A673 (cell line): ENCODE measurements at regions not wholly inside any gene's neighbourhood (a gene's known extent, or its start where the extent isn't known, plus 50 kb on each side); places are given as distances from the start of the nearest gene placed in this dataset.

Experiments used
- BruUV-seq: library from RNA; stranded (reverse); fragments of 400-500 nt; replicated peaks from 2 replicates; lab custom pipeline; 2021; lab: Mats Ljungman, UMichigan
- CTCF ChIA-PET: fragments of 300-600 bp; sonication (Branson Sonifier 250); formaldehyde crosslinking; loops from one replicate; lab custom pipeline; 2022; ENCODE audit warnings: antibody characterized with exemption; lab: Charles Lee
- POLR2A ChIA-PET: fragments of 300-600 bp; sonication (Branson Sonifier 250); formaldehyde crosslinking; loops from one replicate; lab custom pipeline; 2022; ENCODE audit warnings: antibody characterized with exemption; ENCODE audit not compliant: low non-redundant PET; lab: Charles Lee
- DNase-seq: peaks from one replicate; pipeline ENCODE4 v3.0.0-alpha.2; 2015; ENCODE audit warnings: low spot score
- H3K27ac ChIP-seq: fragments of 200-600 bp; sonication (generic); 2 replicates; pipeline ENCODE4 v1.5.1; 2016; ENCODE audit warnings: mixed run types, low read depth, mild to moderate bottlenecking, mixed read lengths, antibody characterized with exemption, low read length; ENCODE audit not compliant: poor library complexity, severe bottlenecking
- H3K27me3 ChIP-seq: fragments of 200-600 bp; sonication (generic); replicated peaks from 2 replicates; pipeline ENCODE4 v1.6.1; 2017; ENCODE audit warnings: mixed run types, low read depth, mild to moderate bottlenecking, mixed read lengths, antibody characterized with exemption, low read length; ENCODE audit not compliant: insufficient read depth, poor library complexity
- H3K36me3 ChIP-seq: fragments of 200-600 bp; sonication (generic); 2 replicates; pipeline ENCODE4 v1.6.1; 2016; ENCODE audit warnings: mixed run types, mild to moderate bottlenecking, mixed read lengths, antibody characterized with exemption, low read length; ENCODE audit not compliant: insufficient read depth, poor library complexity, severe bottlenecking
- H3K4me1 ChIP-seq: fragments of 200-600 bp; sonication (generic); 2 replicates; pipeline ENCODE4 v1.6.1; 2017; ENCODE audit warnings: mixed run types, mild to moderate bottlenecking, mixed read lengths, antibody characterized with exemption, low read length; ENCODE audit not compliant: insufficient read depth, poor library complexity, severe bottlenecking
- H3K4me3 ChIP-seq: fragments of 200-600 bp; sonication (generic); 2 replicates; pipeline ENCODE4 v1.5.1; 2016; ENCODE audit warnings: low read depth, mixed run types, mild to moderate bottlenecking, mixed read lengths, low read length; ENCODE audit not compliant: poor library complexity, severe bottlenecking
- H3K9me3 ChIP-seq: fragments of 200-600 bp; sonication (generic); 2 replicates; pipeline ENCODE4 v1.6.1; 2016; ENCODE audit warnings: mixed run types, low read depth, mild to moderate bottlenecking, mixed read lengths, antibody characterized with exemption, low read length; ENCODE audit not compliant: poor library complexity, severe bottlenecking
- CTCF ChIP-seq: fragments of 300-800, 200-600 bp; sonication (generic); conservative IDR thresholded peaks from 2 replicates; pipeline ENCODE4 v1.5.1; 2017; ENCODE audit warnings: low read depth, mild to moderate bottlenecking, antibody characterized with exemption, low read length, moderate library complexity, mixed read lengths
- EZH2 ChIP-seq: fragments of 200-600 bp; sonication (generic); IDR thresholded peaks from 2 replicates; pipeline ENCODE4 v1.6.1; 2017; ENCODE audit warnings: borderline replicate concordance, low read depth, mild to moderate bottlenecking, mixed read lengths, antibody characterized with exemption, low read length; ENCODE audit not compliant: poor library complexity, severe bottlenecking
- intact Hi-C: fragments of 100-400 bp; cut with micrococcal nuclease; formaldehyde crosslinking; loops from one replicate; pipeline ENCODE4 v1.10.0; 2022; ENCODE audit not compliant: unreplicated experiment

DNA sequence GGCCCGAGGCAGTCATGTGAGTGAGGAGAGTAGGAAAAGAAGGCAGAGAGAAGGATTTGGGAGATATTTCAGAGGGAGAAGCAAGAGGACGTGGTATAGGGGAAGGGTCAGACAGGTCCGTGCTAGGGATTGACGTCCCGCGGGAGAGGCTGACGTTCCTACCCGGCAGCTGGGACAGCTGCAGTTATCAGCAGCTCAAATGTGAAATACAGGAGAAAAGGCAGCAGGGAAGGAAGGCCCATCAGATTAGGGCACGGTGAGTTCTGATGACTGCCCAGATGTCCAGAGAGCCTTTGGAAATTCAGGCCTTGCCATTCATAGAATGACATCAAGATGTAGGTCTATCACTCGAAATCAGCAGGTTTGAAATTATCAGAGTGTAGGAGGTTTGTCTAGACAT is 88.4 kb downstream of the IRS2 start:
- Histone ChIP-seq H3K4me1 (peaks cover 22% of the 10 kb centered on the region), H3K9me3 (no peaks in the 10 kb centered on the region), H3K27ac (no peak overlapping the region), H3K4me3 (no peak overlapping the region), H3K27me3 (no peaks in the 10 kb centered on the region), H3K36me3 (no peaks in the 10 kb centered on the region)
- TF ChIP-seq CTCF (no peak), EZH2 (no peak)
- no peak for DNase-seq
- ChIA-PET CTCF (no interaction called here), POLR2A (no interaction called here)
- no TSS peak for BruUV-seq
- intact Hi-C loops, result no loop called here

DNA sequence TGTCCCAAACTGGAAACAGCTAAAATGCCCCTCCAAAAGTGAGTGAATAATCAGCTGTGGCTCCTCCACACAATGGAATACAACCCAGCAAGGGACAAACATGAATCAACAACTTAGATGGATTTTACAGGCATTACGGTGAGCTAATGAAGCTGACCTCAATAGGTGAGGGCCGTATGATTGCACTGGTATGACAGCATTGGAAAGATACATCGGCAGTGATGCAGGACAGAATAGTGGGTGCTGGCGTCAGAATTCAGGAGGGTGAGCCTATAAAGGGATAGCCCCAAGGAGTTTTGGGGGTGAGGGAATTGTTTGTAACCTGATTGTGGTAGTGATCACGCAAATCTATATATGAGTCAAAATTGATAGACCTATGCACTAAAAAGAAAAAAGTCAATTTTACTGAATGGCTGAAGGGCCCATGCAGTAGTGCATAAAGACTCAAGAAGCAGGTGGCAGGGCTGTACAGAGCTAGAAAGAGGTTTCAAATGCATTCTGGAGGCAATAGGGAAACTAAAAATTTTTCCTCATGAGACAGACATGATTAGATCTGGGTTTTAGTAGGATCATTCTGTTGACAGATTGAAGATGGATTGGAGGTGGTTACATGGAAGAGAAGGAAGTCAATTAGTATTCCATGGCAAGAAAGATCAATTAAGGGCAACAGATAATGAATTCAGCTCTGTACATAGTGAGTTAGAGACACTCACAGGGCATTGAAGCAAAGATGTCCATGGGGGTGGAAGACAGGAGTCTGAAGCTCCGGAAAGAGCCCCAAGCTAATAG is 90.8 kb downstream of the IRS2 start:
- H3K27me3 ChIP-seq, result no peaks in the 10 kb centered on the region
- peaks cover 14% of the 10 kb centered on the region for H3K4me1 ChIP-seq
- POLR2A ChIA-PET, result no interaction called here
- CTCF ChIA-PET, result no interaction called here
- H3K36me3 ChIP-seq, result no peaks in the 10 kb centered on the region
- H3K4me3 ChIP-seq, result no peak overlapping the region
- DNase-seq, result no peak
- no TSS peak for BruUV-seq
- no peaks in the 10 kb centered on the region for H3K9me3 ChIP-seq
- H3K27ac ChIP-seq, result no peak overlapping the region
- intact Hi-C loops, result no loop called here
- TF ChIP-seq EZH2, result no peak
- no peak for TF ChIP-seq CTCF

- intact Hi-C loops, result no loop called here
- Histone ChIP-seq H3K9me3 (no peaks in the 10 kb centered on the region), H3K4me1 (peaks cover 10% of the 10 kb centered on the region), H3K27me3 (no peaks in the 10 kb centered on the region), H3K36me3 (no peaks in the 10 kb centered on the region), H3K27ac (no peak overlapping the region), H3K4me3 (no peak overlapping the region)
- no TSS peak for BruUV-seq
- ChIA-PET POLR2A (no interaction called here), CTCF (no interaction called here)
- DNase-seq, result no peak
- TF ChIP-seq EZH2, result no peak
- no peak for TF ChIP-seq CTCF
Measured at GRCh38 chr13:109694972-109695371, 91.4 kb downstream of the IRS2 start.
